ENCODE measurements at regions not wholly inside any gene's neighbourhood (a gene's known extent, or its start where the extent isn't known, plus 50 kb on each side); places are given as distances from the start of the nearest gene placed in this dataset.

- H3K9me3 Mint-ChIP-seq (ENCODE audit: low read depth) = no peaks in the 10 kb centered on the region
- TF ChIP-seq, protein P1, sequence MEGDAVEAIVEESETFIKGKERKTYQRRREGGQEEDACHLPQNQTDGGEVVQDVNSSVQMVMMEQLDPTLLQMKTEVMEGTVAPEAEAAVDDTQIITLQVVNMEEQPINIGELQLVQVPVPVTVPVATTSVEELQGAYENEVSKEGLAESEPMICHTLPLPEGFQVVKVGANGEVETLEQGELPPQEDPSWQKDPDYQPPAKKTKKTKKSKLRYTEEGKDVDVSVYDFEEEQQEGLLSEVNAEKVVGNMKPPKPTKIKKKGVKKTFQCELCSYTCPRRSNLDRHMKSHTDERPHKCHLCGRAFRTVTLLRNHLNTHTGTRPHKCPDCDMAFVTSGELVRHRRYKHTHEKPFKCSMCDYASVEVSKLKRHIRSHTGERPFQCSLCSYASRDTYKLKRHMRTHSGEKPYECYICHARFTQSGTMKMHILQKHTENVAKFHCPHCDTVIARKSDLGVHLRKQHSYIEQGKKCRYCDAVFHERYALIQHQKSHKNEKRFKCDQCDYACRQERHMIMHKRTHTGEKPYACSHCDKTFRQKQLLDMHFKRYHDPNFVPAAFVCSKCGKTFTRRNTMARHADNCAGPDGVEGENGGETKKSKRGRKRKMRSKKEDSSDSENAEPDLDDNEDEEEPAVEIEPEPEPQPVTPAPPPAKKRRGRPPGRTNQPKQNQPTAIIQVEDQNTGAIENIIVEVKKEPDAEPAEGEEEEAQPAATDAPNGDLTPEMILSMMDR (IDR thresholded peaks at IDR 0.05; ENCODE audit: unreplicated experiment) = no peak
- H3K27me3 Mint-ChIP-seq = no peaks in the 10 kb centered on the region
- H3K4me3 Mint-ChIP-seq (ENCODE audit: low read depth) = no peak overlapping the region
- no peaks in the 10 kb centered on the region for H3K36me3 Mint-ChIP-seq (ENCODE audit: insufficient read depth)
- H3K27ac Mint-ChIP-seq = no peak overlapping the region
- H3K4me1 Mint-ChIP-seq (ENCODE audit: low read depth) = no peaks in the 10 kb centered on the region
- no peak for DNase-seq (ENCODE audit: low spot score, unreplicated experiment)
Measured at GRCh38 chr3:144033863-144034262, 62.2 kb downstream of the DIPK2A start.

- H3K36me3 Mint-ChIP-seq (ENCODE audit: insufficient read depth) = no peaks in the 10 kb centered on the region
- H3K27me3 Mint-ChIP-seq = no peaks in the 10 kb centered on the region
- TF ChIP-seq, protein P1 (IDR thresholded peaks at IDR 0.05; ENCODE audit: unreplicated experiment) = no peak
Measured at GRCh38 chr3:144034715-144035290, 63.2 kb downstream of the DIPK2A start.

GRCh38 chr3:144036498-144036897 is 64.9 kb downstream of the DIPK2A start:
- Mint-ChIP-seq H3K27ac (no peak overlapping the region), H3K4me3 (ENCODE audit: low read depth) (no peak overlapping the region), H3K4me1 (ENCODE audit: low read depth) (no peaks in the 10 kb centered on the region), H3K27me3 (no peaks in the 10 kb centered on the region), H3K9me3 (ENCODE audit: low read depth) (no peaks in the 10 kb centered on the region), H3K36me3 (ENCODE audit: insufficient read depth) (no peaks in the 10 kb centered on the region)
- DNase-seq (ENCODE audit: low spot score, unreplicated experiment) = no peak
- TF ChIP-seq, protein P1 (IDR thresholded peaks at IDR 0.05; ENCODE audit: unreplicated experiment) = no peak

More at GRCh38 chr3:144034715-144035290, 63.2 kb downstream of the DIPK2A start:
- no peak for DNase-seq (ENCODE audit: low spot score, unreplicated experiment)
- H3K9me3 Mint-ChIP-seq (ENCODE audit: low read depth) = no peaks in the 10 kb centered on the region
- no peak overlapping the region for H3K4me3 Mint-ChIP-seq (ENCODE audit: low read depth)
- H3K4me1 Mint-ChIP-seq (ENCODE audit: low read depth) = no peaks in the 10 kb centered on the region
- no peak overlapping the region for H3K27ac Mint-ChIP-seq

DNA sequence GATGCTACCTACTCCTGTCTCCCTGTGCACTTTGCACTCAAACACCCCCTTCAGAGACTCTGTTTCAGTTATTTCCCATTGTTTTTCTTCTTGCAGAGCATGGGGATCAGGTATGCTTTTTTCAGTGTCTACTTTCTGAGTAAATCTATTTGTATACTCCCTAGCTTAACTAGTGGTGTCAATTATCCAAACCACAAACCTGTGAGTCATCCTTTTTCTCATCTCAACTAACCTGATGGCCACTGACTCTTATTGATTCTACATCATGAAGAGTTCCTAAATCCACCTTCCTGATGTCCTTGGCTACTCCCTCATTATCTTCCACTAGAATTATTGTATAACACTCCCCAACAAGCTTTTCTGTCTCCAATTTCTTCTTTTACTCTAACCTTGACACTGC is 68.0 kb downstream of the DIPK2A start:
- TF ChIP-seq, protein P1 (IDR thresholded peaks at IDR 0.05; ENCODE audit: unreplicated experiment) = no peak

GRCh38 chr3:144041960-144042556 is 70.4 kb downstream of the DIPK2A start:
- Mint-ChIP-seq H3K27ac (no peak overlapping the region), H3K36me3 (ENCODE audit: insufficient read depth) (no peaks in the 10 kb centered on the region), H3K4me1 (ENCODE audit: low read depth) (peaks cover 3% of the 10 kb centered on the region), H3K9me3 (ENCODE audit: low read depth) (no peaks in the 10 kb centered on the region), H3K4me3 (ENCODE audit: low read depth) (no peak overlapping the region), H3K27me3 (no peaks in the 10 kb centered on the region)
- DNase-seq (ENCODE audit: low spot score, unreplicated experiment) = no peak
- TF ChIP-seq, protein P1 (IDR thresholded peaks at IDR 0.05; ENCODE audit: unreplicated experiment) = no peak

More for the DNA sequence above, 68.0 kb downstream of the DIPK2A start:
- Mint-ChIP-seq H3K27ac (no peak overlapping the region), H3K4me3 (ENCODE audit: low read depth) (no peak overlapping the region), H3K27me3 (no peaks in the 10 kb centered on the region), H3K4me1 (ENCODE audit: low read depth) (peaks cover 3% of the 10 kb centered on the region), H3K9me3 (ENCODE audit: low read depth) (no peaks in the 10 kb centered on the region), H3K36me3 (ENCODE audit: insufficient read depth) (no peaks in the 10 kb centered on the region)
- no peak for DNase-seq (ENCODE audit: low spot score, unreplicated experiment)

All from progenitor cell of endocrine pancreas (in vitro differentiated cells).